Right ventricle myocardium superior (tissue), 1 donor: ENCODE measurements at regions not wholly inside any gene's neighbourhood (a gene's known extent, or its start where the extent isn't known, plus 50 kb on each side); places are given as distances from the start of the nearest gene placed in this dataset.

Experiments
- ATAC-seq: fragments of 200-7000 bp; cut with Tn5 transposase; one replicate; pipeline ENCODE4 v1.9.1; 2020; ENCODE audit warnings: mild to moderate bottlenecking; ENCODE audit not compliant: poor library complexity
- DNase-seq: peaks from one replicate; pipeline ENCODE4 v3.0.0-alpha.2; 2020
- intact Hi-C: fragments of 100-400 bp; cut with DNase I; formaldehyde crosslinking; loops from one replicate; pipeline ENCODE4 v1.11.2; 2022
- donor health status: DM: no; HTN: yes; CAD: no; lungs with severe emphysema.

DNA sequence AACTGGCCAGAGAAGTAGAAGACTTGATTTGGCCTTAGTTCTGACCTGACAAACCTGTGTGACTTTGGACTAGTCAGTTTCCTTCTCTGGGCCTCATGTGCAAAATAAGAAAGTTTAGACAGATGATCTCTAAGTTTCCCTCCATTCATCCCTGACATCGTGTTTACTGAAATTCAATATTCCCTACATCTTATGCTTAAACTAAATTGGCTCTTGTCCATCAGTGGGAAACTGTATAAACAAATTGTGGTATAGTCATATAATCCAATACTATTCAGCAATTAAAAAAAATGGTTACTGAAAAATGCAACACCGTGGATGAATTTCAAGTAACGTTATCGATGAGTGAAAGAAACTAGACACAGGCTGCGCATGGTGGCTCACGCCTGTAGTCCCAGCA is 64.4 kb upstream of the HRH1 start:
- no peak for ATAC-seq
- intact Hi-C loops, result no loop called here

DNA sequence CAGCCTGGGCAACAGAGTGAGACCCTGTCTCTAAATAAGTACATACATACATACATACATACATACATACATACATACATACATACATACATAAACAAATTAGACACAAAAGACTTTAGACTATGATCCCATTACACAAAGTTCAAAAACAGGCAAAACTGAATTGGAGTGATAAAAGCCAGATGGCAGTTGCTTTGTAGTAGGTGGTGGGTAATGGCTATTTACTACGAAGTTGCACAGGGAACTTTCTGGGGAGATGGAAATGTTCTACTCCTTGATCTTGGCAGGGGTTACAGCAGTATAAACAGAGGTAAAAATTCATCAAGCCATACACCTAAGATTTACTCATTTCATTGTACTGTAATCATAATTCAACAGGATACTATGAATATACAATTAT is 63.7 kb upstream of the HRH1 start:
- intact Hi-C loops, result no loop called here
- DNase-seq, result no peak
- no peak for ATAC-seq

More for the DNA sequence above, 64.4 kb upstream of the HRH1 start:
- no peak for DNase-seq

DNA sequence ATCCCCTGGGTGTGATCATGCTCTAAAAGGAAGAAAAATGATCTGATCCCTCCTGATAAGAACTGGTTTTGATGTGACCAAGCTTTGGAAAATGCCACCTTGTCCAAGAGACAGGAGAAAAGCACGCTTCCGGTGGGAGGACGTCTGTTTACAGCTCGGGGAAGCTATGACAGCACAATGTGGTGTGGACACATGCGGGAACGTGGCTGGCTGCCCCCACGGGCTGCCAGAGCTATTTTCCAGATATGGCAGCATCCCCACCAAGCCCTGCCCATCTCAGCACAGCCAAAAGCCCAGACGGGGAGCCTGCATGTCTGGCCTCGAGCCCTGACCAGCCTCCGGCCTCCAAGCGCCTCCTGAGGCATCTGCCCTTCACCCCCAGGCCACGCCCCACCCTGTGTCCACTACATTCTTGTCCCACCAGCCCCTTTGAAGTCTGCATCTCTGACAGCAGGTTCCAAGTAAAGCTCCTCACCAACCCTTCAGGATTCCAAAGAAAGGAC is 63.2 kb upstream of the HRH1 start:
- intact Hi-C loops, result no loop called here
- DNase-seq, result peak; percentile 55
- ATAC-seq, result no peak

DNA sequence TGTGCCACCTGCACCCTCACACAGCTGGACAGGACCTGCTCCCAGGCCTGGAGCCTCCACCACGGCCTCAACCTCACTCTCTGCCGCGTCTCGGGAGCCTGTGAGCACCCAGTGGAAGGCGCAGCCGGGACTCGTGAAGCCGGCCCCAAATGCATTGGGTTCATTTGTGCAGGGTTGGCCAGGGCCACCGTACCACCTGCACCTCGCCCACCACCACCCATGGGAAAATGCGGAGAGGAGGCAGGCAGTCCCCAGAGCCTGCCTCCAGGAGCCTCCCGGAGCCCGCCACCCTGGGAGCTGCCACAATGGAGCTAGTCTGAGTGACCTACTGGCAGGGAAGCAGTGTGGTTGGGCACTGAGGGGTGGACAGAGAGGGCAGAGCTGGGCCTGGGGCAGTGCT is 62.5 kb upstream of the HRH1 start:
- intact Hi-C loops, result no loop called here
- no peak for DNase-seq

DNA sequence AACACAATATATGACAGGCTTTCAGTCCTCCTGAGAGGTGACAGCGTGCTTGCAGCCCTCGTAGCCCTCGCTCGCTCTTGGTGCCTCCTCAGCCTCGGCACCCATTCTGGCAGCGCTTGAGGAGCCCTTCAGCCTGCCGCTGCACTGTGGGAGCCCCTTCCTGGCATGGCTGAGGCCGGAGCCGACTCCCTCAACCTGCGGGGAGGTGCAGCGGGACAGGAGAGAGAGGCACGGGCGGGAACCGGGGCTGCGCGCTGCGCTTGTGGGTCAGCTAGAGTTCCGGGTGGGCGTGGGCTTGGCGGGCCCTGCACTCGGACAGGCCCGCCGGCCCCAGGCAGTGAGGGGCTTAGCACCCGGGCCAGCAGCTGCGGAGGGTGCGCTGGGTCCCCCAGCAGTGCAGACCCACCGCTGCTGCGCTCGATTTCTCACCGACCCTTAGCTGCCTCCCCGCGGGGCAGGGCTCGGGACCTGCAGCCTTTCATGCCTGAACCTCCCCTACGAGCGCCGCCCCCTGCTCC is 60.4 kb upstream of the HRH1 start:
- DNase-seq (no peak), ATAC-seq (no peak)
- intact Hi-C loops, result no loop called here

More for the DNA sequence above, 62.5 kb upstream of the HRH1 start:
- ATAC-seq, result no peak

DNA sequence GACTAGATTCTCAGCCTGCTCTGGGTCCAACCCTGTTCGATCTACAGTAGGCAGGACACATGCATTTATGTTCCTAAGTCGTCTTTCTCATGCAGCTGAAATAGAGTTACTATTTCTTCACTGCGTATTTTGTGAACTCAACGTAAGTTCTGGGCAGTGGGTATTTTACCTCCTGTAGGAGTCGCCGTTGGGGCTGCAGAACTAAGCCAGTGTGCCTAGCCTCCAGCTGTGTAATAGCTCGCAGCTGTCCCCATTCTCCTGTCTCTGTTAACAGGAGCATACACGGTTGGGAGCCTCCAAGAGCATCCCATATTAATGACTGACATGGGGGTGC is 58.4 kb upstream of the HRH1 start:
- intact Hi-C loops, result no loop called here
- DNase-seq (no peak), ATAC-seq (peak; percentile 23)

DNA sequence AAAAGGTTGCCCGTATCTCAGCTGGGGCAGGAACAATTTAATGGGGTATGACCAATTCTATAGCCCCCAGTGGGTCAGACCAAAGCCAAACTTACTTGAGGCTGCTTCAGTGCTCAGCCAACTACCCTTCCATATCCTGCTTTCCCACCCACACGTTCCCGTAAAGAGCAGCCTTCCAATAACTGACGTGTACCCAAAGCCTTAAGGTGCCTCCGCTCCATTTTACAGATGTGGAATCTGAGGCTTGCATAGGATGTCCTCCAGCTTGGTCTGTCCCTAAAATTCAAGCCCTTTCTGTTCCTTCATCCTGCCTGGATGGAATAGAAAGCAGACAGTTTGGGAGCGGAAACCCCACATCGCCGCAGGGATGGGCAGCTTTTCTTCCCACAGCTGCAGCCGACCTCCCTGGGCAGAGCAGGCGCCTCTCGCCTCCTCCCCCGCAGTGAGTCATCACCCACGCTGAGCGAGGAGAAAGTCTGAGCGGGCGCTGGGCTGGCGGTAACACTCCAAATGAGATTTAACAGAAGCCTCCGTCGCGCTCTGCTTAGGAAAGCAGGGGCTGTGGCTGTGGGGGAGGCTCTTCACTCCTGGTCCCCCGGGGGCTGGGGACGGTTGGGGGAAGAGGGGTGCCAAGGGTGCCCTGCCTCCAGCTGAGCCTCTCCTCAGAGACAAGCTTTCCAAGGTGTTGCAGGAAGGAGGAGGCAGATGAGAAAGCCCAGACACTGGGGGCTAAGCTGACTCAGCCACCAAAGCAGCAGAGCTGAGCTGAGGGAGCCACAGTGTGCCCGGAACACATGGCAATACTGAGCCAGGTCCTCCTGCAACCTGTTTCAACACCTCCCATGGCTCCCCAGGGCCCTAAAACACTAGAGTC is 57.8 kb upstream of the HRH1 start:
- DNase-seq (peak; percentile 78), ATAC-seq (peak; percentile 89)
- intact Hi-C loops, result no loop called here

DNA sequence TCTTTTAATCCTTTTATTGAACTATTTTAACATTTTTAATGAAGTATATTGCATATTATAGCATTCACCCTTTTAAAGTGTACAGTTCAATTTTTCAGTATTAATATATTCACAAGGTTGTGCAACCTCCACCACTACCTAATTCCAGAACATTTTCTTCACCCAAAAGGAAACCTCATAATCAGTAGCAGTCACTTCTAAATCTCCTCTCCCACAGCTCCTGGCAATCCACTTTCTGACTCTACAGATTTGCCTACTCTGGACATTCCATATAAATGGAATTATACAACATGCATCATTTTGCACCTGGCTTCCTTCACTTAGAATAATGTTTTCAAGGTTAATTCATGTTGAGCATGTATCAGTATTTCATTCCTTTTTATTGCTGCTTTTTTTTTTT is 55.0 kb upstream of the HRH1 start:
- ATAC-seq (no peak), DNase-seq (no peak)
- intact Hi-C loops, result no loop called here
